ENCODE measurements at regions not wholly inside any gene's neighbourhood (a gene's known extent, or its start where the extent isn't known, plus 50 kb on each side); places are given as distances from the start of the nearest gene placed in this dataset.
"Not testable (repeated sequence)": the region's sequence is repeated elsewhere in the genome, so short reads cannot be mapped to it uniquely, and the experiment has no call there.

GRCh38 chr5:90287036-90287435 is 122.5 kb downstream of the CETN3 start:
- no peak for DNase-seq (ENCODE audit: low read depth in 2 of 2)

DNA sequence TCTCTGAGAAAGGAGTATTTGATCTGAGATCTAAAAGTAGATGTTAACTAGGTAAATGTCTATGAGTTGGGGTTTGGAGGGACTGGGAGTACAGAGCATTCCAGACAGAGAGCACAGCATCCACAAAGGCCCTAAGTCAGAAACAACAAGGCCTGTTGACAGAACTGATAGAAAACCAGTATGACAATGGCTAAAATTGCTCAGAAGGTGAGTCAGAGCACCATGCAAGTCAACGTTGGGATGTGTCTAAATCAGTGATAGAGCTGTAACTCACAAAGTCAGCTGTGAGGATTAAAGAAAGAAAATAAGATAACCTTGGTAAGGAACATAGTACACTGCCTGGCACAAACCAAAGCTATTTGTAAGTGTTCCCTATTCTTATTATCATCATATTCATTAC is 124.0 kb downstream of the CETN3 start:
- no peak for DNase-seq (ENCODE audit: low read depth in 2 of 2)

DNA sequence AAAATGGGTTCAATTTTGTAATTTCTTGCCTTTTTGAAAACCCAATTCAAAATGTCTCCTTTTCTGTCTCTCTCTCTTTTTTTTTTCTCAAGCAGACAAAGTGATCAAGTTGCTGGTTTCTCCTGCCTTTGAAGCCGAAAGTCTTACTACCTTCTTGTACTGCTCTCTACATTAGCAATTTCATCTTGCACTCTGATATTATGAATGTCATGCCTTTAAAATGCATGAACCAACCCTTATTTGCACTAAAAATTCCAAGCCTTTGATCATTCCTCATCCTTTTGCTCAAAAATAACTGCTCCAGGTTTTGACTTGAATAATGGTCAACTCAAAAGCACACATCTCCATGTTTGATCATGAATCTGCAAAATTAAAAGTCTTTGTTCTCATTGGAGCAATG is 125.2 kb downstream of the CETN3 start:
- DNase-seq (ENCODE audit: low read depth in 2 of 2), result no peak

GRCh38 chr5:90279091-90279490 is 130.5 kb downstream of the CETN3 start:
- no peak for DNase-seq (ENCODE audit: low read depth in 2 of 2)

DNA sequence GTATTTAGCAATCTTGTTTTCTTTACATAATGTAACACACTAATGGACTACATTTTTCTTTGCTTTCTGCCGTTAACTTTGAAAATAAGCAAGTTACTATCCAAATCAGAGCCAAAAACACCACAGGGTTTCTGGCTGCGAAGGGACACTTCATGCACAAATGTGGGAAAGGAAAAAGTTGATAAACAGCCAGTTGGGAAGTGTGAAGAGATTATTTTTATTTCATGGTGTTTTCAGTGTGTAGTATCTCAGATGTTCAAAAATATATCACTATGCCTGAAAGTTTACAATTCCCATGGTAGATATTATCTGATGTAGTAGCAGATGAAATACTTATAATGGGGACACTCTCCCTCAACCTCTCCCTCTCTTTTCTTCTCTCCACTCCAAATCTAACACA is 135.3 kb downstream of the CETN3 start:
- no peak for DNase-seq (ENCODE audit: low read depth in 2 of 2)

DNA sequence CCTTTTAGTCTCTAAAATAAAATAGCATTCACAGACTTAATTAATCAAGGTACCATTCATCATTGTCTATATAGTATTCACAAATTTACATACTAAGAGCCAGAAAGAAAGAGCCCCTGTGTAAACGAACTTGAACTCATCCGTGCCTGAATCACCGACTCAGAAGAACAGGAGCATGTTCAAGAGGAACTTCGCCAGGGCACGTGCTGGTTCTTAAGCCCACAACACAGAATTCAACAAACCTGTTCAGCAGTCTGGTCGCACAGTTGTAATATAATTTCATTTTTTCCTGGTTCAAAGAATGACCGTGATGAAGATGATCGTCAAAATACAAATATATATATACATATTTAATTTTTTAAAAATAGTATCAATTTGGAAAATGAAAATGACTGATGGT is 141.9 kb downstream of the CETN3 start:
- DNase-seq (ENCODE audit: low read depth in 2 of 2), result no peak

- no peak for DNase-seq (ENCODE audit: low read depth in 2 of 2)
Measured at GRCh38 chr5:90265545-90265857, 144.1 kb downstream of the CETN3 start.

GRCh38 chr5:90264689-90265544 is 144.6 kb downstream of the CETN3 start:
- peak; percentile 43 to 60 for DNase-seq (ENCODE audit: low read depth in 2 of 2)

DNA sequence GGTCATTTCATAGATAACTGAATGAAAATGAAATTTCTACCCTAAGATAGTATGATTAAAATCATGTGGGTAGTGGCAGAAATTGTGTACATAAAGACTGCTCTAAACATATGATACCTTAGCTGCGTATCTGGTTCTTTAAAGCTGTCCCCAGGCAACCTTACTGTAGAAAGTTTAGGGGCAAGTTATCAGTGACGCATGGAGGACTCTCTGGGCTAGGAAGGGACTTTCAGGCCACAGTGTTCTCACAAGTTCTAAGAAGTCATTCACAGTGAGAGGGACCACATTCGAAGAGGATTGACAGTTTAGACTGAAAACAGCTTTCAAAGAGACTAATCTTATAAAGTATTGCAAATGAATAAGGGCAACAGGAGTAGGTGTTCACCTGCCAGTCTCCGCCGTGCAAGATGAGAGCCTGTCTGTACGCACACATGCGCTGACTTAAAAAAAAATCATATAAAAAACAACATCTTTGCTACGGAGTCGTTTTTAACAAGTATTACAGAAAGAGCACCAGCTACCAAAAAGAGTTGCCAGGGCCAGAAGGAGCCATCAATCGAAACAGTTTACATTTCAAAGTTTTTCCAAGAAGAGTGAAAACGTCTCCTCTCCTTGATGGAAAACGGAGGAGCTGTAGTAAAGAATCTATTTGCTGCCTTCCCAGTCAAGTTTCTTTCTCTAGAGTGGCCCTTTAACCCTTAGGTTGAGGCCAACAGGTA is 146.3 kb downstream of the CETN3 start:
- DNase-seq (ENCODE audit: low read depth in 2 of 2), result no peak

GRCh38 chr5:90251447-90251846 is 158.1 kb downstream of the CETN3 start:
- DNase-seq (ENCODE audit: low read depth in 2 of 2), result no peak

DNA sequence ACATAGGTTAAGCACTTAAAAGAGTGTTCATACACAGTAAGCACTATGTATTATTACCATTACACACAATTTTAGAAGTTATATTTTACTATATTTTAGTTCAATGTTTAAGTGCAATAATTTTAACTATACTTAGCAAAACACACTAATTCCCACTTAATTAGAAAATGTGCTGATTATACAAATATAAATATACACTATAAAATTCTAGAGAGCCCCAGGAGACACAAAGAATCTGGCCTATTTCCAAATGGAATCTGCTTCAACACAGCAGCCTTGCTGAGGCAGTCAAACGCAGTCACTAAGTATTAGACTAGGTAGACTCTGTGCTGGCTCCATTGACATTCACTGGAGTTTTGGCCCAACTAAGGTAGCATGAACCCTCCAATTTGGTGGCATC is 160.9 kb downstream of the CETN3 start:
- DNase-seq (ENCODE audit: low read depth in 2 of 2), result no peak

- not testable (repeated sequence) for DNase-seq (ENCODE audit: low read depth in 2 of 2)
Measured at GRCh38 chr5:90243848-90244247, 165.7 kb downstream of the CETN3 start.

DNA sequence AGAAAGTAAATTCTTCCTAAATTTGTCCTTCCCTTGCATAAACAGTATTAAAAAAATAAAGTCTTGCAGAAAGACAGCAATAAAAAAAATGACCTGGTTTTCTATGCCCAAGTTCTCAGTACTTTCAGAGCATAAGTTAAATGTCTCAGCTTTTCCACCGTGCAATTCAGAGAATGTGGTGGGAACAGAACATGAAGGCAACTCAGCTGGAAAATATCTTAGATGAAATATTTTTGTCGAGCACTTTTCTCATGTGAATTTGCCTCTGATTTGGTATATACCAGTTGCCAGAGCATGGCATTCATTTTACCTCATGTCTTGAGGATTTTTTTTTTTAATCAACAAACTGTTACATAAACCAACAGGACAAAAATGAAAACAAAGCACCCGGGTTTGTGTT is 176.1 kb downstream of the CETN3 start:
- no peak for DNase-seq (ENCODE audit: low read depth in 2 of 2)

DNA sequence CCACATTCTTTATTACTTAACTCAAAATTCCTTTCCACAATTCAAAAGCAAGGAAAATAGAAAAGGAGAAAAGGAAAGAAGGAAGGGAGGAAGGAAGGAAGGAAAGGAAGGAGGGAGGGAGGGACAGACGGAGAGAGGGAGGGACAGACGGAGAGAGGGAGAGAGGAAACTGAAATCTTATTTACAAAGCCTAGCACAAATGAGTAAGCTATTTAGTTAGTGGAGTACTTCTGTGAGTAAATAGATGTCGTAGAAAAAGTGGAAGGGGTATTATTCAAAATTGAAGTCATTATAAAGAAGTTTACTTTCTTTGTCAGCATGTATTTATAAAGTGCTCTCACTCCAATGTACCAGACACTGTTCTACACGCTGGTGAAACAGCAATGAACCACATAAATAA is 177.9 kb downstream of the CETN3 start:
- DNase-seq (ENCODE audit: low read depth in 2 of 2), result no peak

DNA sequence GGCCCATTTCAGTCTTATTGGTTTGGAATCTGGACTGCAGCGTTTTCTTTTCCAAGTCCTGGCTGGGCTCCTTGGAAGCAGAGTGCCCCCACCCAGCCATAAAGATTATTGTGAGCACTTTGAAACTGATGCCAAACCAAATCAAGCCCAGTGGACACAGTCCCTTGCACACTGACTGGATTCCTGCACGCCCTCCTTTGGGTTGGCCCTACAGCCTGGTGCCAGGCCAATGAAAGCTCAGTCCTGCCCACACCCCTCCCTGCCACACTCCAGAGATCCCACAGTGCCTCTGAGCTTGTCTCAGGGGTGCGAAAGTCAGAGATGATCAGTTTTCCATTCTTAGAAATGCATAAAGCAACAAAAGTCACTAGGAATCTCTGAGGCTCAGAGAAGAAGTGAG is 181.9 kb downstream of the CETN3 start:
- DNase-seq (ENCODE audit: low read depth in 2 of 2), result no peak

DNA sequence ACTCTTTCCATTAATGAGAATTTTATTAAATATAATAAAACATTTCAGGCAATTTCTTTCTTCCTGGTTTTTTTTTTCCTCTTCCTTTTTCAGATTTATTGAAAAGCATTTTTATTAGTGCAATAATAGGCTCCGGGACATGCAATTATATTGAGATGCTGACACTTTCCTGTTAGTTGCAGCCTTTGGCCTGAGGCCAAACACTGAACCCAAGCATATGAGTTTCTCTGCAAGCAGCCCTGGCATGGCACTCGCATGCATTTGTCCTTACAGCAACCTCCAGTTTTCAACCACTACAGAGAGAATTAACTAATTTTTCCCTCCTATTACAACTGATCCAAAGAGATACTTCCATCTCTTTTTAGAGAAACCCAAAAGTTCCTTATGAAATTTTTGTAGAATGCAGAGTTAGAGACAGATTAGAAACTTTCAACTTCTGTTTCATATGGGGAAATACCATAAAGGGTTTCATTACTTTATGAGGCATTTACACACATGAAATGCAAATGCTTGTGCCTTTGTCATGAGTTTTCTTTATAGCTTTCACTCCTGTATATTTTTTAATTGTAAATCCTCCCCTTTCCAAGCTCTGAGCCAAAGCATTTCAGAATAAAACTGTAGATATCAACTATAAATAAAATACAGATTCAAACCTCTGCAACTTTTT is 183.0 kb downstream of the CETN3 start:
- DNase-seq (ENCODE audit: low read depth in 2 of 2), result no peak

DNA sequence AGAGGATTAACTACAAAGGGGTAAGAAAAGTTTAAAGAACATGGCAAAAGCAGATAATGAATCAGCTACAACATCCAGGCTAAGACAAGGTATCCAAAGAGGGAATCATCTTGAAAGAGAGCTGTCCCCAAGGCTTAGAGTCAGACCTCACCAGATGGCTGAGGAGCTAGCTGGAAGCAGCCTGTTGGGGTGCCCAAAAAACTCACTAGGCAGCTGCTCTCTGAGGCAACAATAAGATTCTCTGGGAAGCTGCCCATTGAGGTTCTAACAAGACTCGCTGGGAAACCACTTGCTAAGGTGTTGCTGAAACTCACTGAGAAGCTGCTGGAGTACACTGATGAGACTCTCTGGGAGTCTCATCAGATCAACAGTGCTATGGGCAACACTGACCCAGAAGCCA is 185.2 kb downstream of the CETN3 start:
- DNase-seq (ENCODE audit: low read depth in 2 of 2), result no peak

GRCh38 chr5:90223756-90224155 is 185.8 kb downstream of the CETN3 start:
- no peak for DNase-seq (ENCODE audit: low read depth in 2 of 2)

DNA sequence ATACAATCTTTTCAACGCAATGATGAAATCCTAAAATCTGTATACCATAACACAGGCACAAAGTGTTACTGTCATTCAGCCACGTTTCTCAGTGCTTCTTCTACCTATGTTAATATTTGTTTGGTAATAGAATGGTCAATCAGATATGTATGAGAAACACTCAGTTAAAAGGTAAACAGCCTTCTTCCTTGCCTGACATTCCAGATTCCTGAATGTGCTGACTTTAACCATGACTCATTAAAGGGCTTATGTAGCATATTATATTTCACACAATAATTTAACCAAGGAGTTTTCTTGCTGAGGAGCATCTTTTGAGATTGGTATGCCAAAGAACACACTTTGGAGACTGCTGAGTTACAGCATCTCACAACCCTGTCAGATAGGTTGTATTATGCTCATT is 187.6 kb downstream of the CETN3 start:
- DNase-seq (ENCODE audit: low read depth in 2 of 2), result peak in 1 of 2 donors; percentile 4

GRCh38 chr5:90220554-90220953 is 189.0 kb downstream of the CETN3 start:
- DNase-seq (ENCODE audit: low read depth in 2 of 2), result no peak

- no peak for DNase-seq (ENCODE audit: low read depth in 2 of 2)
Measured at GRCh38 chr5:90214991-90215390, 194.6 kb downstream of the CETN3 start.

DNA sequence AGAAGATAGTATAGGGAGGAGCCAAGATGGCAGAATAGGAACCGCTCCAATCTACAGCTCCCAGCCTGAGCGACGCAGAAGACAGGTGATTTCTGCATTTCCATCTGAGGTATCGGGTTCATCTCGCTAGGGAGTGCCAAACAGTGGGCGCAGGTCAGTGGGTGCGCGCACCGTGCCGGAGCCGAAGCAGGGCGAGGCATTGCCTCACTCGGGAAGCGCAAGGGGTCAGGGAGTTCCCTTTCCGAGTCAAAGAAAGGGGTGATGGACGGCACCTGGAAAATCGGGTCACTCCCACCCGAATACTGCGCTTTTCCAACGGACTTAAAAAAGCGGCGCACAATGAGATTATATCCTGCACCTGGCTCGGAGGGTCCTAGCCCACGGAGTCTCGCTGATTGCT is 201.2 kb downstream of the CETN3 start:
- DNase-seq (ENCODE audit: low read depth in 2 of 2), result not testable (repeated sequence)

DNA sequence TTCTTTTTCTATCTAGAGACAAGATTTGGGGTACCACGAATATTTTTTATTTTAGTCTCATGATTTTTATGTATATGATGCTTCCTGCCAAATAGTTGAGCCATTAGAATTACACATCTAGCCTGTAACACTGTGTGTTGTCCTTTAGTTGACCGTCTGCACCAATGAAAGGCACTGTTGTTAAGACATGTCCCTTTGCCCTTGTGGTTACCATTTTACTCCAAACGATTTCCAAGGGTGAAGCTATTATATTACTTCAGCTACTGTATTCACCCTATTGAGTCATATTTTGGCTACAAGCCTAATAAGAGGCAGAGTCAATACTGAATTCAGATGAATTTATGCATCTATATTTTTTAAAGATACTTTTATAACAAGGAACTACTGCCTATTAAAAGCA is 207.6 kb downstream of the CETN3 start:
- DNase-seq (ENCODE audit: low read depth in 2 of 2), result no peak
